Trophoblast cell (in vitro differentiated cells and primary cell): ENCODE measurements at regions not wholly inside any gene's neighbourhood (a gene's known extent, or its start where the extent isn't known, plus 50 kb on each side); places are given as distances from the start of the nearest gene placed in this dataset.

Experiments
- DNase-seq, 2 donors: peaks; one replicate each; pipeline ENCODE4 v3.0.0-alpha.2; 2016
- H2AFZ ChIP-seq: 2 replicates; pipeline ENCODE4 v1.6.1; 2013; ENCODE audit warnings: low read length, moderate library complexity, mild to moderate bottlenecking; ENCODE audit not compliant: insufficient read depth, poor library complexity
- H2AK5ac ChIP-seq: 2 replicates; pipeline ENCODE4 v1.6.1; 2013; ENCODE audit warnings: mild to moderate bottlenecking, low read length
- H2BK120ac ChIP-seq: 2 replicates; pipeline ENCODE4 v1.6.1; 2013; ENCODE audit warnings: low read length, mild to moderate bottlenecking, moderate library complexity; ENCODE audit not compliant: insufficient read depth, poor library complexity
- H2BK12ac ChIP-seq: 2 replicates; pipeline ENCODE4 v1.6.1; 2013; ENCODE audit warnings: mild to moderate bottlenecking, low read length, moderate library complexity
- H2BK5ac ChIP-seq: 2 replicates; pipeline ENCODE4 v1.6.1; 2013; ENCODE audit warnings: low read length, low read depth, moderate library complexity, mild to moderate bottlenecking; ENCODE audit not compliant: poor library complexity
- H3K14ac ChIP-seq: 2 replicates; pipeline ENCODE4 v1.6.1; 2013; ENCODE audit warnings: mild to moderate bottlenecking, low read length
- H3K18ac ChIP-seq: 2 replicates; pipeline ENCODE4 v1.6.1; 2013; ENCODE audit warnings: mild to moderate bottlenecking, low read length
- H3K23ac ChIP-seq: 2 replicates; pipeline ENCODE4 v1.6.1; 2013; ENCODE audit warnings: low read length
- H3K27ac ChIP-seq: 2 replicates; pipeline ENCODE4 v1.5.1; 2013; ENCODE audit warnings: low read depth, mild to moderate bottlenecking, inconsistent platforms, low read length, moderate library complexity
- H3K27me3 ChIP-seq: 2 replicates; pipeline ENCODE4 v1.6.1; 2013; ENCODE audit warnings: inconsistent platforms, mild to moderate bottlenecking, low read length, moderate library complexity; ENCODE audit not compliant: insufficient read depth
- H3K36me3 ChIP-seq, 2 experiments: 1 replicate in 1 of 2; 2 replicates in 1 of 2; pipeline ENCODE4 v1.6.1; 2013; ENCODE audit warnings: low read length in 2 of 2, mild to moderate bottlenecking in 2 of 2, moderate library complexity in 1 of 2; ENCODE audit not compliant: insufficient read depth in 2 of 2, control insufficient read depth in 1 of 2
- H3K4ac ChIP-seq: 2 replicates; pipeline ENCODE4 v1.6.1; 2013; ENCODE audit warnings: low read depth, mild to moderate bottlenecking, low read length, moderate library complexity
- H3K4me1 ChIP-seq, 2 experiments: 1 replicate in 1 of 2; 2 replicates in 1 of 2; pipeline ENCODE4 v1.6.1; 2013; ENCODE audit warnings: low read length in 2 of 2, mild to moderate bottlenecking in 2 of 2, moderate library complexity in 1 of 2; ENCODE audit not compliant: insufficient read depth in 2 of 2, control insufficient read depth in 1 of 2
- H3K4me2 ChIP-seq: 2 replicates; pipeline ENCODE4 v1.6.1; 2013; ENCODE audit warnings: inconsistent platforms, mild to moderate bottlenecking, low read length, moderate library complexity
- H3K4me3 ChIP-seq: 2 replicates; pipeline ENCODE4 v1.5.1; 2013; ENCODE audit warnings: mild to moderate bottlenecking, low read depth, low read length, inconsistent platforms
- H3K79me1 ChIP-seq: one replicate; pipeline ENCODE4 v1.6.1; 2013; ENCODE audit warnings: low read length
- H3K79me2 ChIP-seq: 2 replicates; pipeline ENCODE4 v1.6.1; 2013; ENCODE audit warnings: low read length, mild to moderate bottlenecking; ENCODE audit not compliant: control insufficient read depth, insufficient read depth, poor library complexity
- H3K9ac ChIP-seq: 2 replicates; pipeline ENCODE4 v1.6.1; 2013; ENCODE audit warnings: mild to moderate bottlenecking, low read length
- H3K9me3 ChIP-seq: 2 replicates; pipeline ENCODE4 v1.6.1; 2013; ENCODE audit warnings: low read depth, mild to moderate bottlenecking, control low read depth, inconsistent platforms, low read length; ENCODE audit not compliant: insufficient read depth
- H4K12ac ChIP-seq: 2 replicates; pipeline ENCODE4 v1.6.1; 2013; ENCODE audit warnings: low read depth, mild to moderate bottlenecking, low read length, moderate library complexity
- H4K8ac ChIP-seq: 2 replicates; pipeline ENCODE4 v1.6.1; 2013; ENCODE audit warnings: low read depth, mild to moderate bottlenecking, low read length, moderate library complexity
- H4K91ac ChIP-seq: one replicate; pipeline ENCODE4 v1.6.1; 2013; ENCODE audit warnings: low read depth, mild to moderate bottlenecking, low read length, moderate library complexity
- WGBS: extraction: QIAGEN DNeasy Blood & Tissue Kit; methylation state at CpG from one replicate; pipeline ENCODE4 v1.1.7; 2013; ENCODE audit warnings: missing lambda C conversion rate; ENCODE audit not compliant: insufficient read length, insufficient coverage; ENCODE audit errors: extremely low coverage; 5-methylcytosine and 5-hydroxymethylcytosine counted together

GRCh38 chr7:114856625-114857024, 65.3 kb upstream of the MDFIC start:
- H3K23ac ChIP-seq: no peak overlapping the region
- H2BK120ac ChIP-seq: no peak overlapping the region
- no peak overlapping the region for H3K18ac ChIP-seq
- H3K4ac ChIP-seq: no peak overlapping the region
- no peak overlapping the region for H2BK5ac ChIP-seq
- no peaks in the 10 kb centered on the region for H3K79me2 ChIP-seq
- H3K9ac ChIP-seq: no peak overlapping the region
- H2AK5ac ChIP-seq: no peak overlapping the region
- H3K79me1 ChIP-seq: no peaks in the 10 kb centered on the region
- H3K27me3 ChIP-seq: no peaks in the 10 kb centered on the region
- no peak overlapping the region for H3K14ac ChIP-seq
- no peaks in the 10 kb centered on the region for H3K36me3 ChIP-seq
- H2BK12ac ChIP-seq: no peak overlapping the region
- no peak overlapping the region for H4K8ac ChIP-seq
- H3K4me2 ChIP-seq: no peak overlapping the region
- no peak overlapping the region for H4K12ac ChIP-seq
- H3K4me3 ChIP-seq: no peak overlapping the region
- no peak overlapping the region for H4K91ac ChIP-seq
- no CpG with 5 or more reads among the region's 3 CpGs for WGBS
- H3K4me1 ChIP-seq: no peaks in the 10 kb centered on the region
- no peak overlapping the region for H2AFZ ChIP-seq
- H3K27ac ChIP-seq: no peak overlapping the region
- DNase-seq: peak in 1 of 2 donors; percentile 49
- H3K9me3 ChIP-seq: no peaks in the 10 kb centered on the region

DNA sequence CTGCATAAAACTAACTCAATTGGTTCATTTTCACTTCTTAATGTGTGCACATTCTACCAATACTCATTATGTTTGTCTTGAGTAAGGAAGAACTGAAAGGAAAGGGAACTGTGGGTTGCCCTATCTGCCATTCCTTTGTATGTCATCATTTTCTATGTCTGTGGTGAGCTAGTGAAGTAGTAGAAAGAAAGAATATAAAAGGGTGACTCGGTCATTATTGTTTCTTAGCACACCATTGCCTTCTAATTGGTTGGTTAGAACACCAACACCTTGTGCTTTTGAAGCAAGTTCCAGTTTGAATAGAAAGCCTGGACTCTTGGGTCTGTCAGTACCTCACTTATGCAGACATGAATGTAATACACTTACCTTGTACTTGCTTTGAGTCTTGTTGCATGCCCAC, 64.3 kb upstream of the MDFIC start:
- WGBS: no CpG with 5 or more reads among the region's 1 CpG
- Histone ChIP-seq H3K9ac (no peak overlapping the region), H3K18ac (no peak overlapping the region), H3K4me2 (no peak overlapping the region), H4K12ac (no peak overlapping the region), H4K91ac (no peak overlapping the region), H3K27ac (no peak overlapping the region), H3K4me1 (no peaks in the 10 kb centered on the region), H3K79me1 (no peaks in the 10 kb centered on the region), H3K27me3 (no peaks in the 10 kb centered on the region), H3K36me3 (no peaks in the 10 kb centered on the region), H3K23ac (no peak overlapping the region), H3K14ac (no peak overlapping the region), H3K4ac (no peak overlapping the region), H2BK120ac (no peak overlapping the region), H3K4me3 (no peak overlapping the region), H3K9me3 (no peaks in the 10 kb centered on the region), H2AFZ (no peak overlapping the region), H2BK5ac (no peak overlapping the region), H2AK5ac (no peak overlapping the region), H4K8ac (no peak overlapping the region), H2BK12ac (no peak overlapping the region), H3K79me2 (no peaks in the 10 kb centered on the region)
- no peak for DNase-seq

DNA sequence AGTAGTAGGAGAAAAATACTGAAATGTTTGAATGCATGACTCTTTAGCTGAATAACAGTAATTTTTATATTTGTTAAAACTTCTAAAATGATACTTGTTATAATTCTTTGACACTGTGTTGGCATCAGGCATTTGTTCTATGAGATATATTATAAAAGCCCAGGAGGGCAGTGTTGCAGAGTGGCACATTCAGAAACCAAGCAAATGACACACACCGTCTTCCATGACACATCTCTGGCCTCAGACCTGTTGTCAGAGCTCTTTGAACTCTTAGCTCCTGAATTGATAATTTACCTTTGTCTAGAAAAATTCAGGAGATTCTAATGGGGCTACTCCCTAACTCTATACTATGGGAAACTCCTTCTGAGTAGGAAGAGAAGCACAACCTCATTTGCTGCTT, 62.4 kb upstream of the MDFIC start:
- no peak overlapping the region for H2AFZ ChIP-seq
- H2BK12ac ChIP-seq: no peak overlapping the region
- H4K12ac ChIP-seq: no peak overlapping the region
- H2AK5ac ChIP-seq: no peak overlapping the region
- WGBS: no CpG with 5 or more reads among the region's 1 CpG
- no peak overlapping the region for H4K8ac ChIP-seq
- H2BK5ac ChIP-seq: no peak overlapping the region
- no peak overlapping the region for H3K4ac ChIP-seq
- no peak overlapping the region for H4K91ac ChIP-seq
- no peak overlapping the region for H3K23ac ChIP-seq
- H3K4me1 ChIP-seq: no peaks in the 10 kb centered on the region
- H3K4me2 ChIP-seq: no peak overlapping the region
- H3K18ac ChIP-seq: no peak overlapping the region
- H3K79me2 ChIP-seq: no peaks in the 10 kb centered on the region
- H3K27me3 ChIP-seq: no peaks in the 10 kb centered on the region
- H3K27ac ChIP-seq: no peak overlapping the region
- no peaks in the 10 kb centered on the region for H3K79me1 ChIP-seq
- no peaks in the 10 kb centered on the region for H3K36me3 ChIP-seq
- no peak overlapping the region for H3K4me3 ChIP-seq
- no peak overlapping the region for H3K14ac ChIP-seq
- no peaks in the 10 kb centered on the region for H3K9me3 ChIP-seq
- no peak overlapping the region for H2BK120ac ChIP-seq
- DNase-seq: no peak
- no peak overlapping the region for H3K9ac ChIP-seq

DNA sequence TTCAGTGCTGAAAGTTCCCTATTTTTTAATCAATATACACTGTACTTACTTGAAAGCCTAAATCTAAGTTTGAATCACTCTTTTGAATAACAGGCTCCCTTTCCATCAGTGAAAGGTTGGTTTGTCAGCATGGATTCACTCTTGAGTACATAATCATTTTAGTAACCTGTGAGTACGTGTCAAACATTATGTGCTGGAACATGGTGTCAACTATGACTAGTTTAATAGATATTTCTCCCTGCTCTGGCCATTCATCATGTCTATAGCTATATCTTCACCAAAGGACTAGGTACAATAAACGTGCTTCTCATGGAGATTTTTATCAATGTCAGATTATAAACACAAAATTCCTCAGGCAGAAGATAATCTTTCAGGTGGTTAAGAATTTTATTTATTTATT, 61.7 kb upstream of the MDFIC start:
- H3K27me3 ChIP-seq: no peaks in the 10 kb centered on the region
- H2BK120ac ChIP-seq: no peak overlapping the region
- no peaks in the 10 kb centered on the region for H3K9me3 ChIP-seq
- no peaks in the 10 kb centered on the region for H3K79me1 ChIP-seq
- peak in 1 of 2 donors; percentile 21 for DNase-seq
- no peak overlapping the region for H2BK12ac ChIP-seq
- H3K14ac ChIP-seq: no peak overlapping the region
- no CpG with 5 or more reads among the region's 2 CpGs for WGBS
- H3K4me2 ChIP-seq: no peak overlapping the region
- H2BK5ac ChIP-seq: no peak overlapping the region
- no peak overlapping the region for H3K23ac ChIP-seq
- no peaks in the 10 kb centered on the region for H3K4me1 ChIP-seq
- no peak overlapping the region for H4K8ac ChIP-seq
- no peak overlapping the region for H3K27ac ChIP-seq
- no peak overlapping the region for H3K4me3 ChIP-seq
- H3K9ac ChIP-seq: no peak overlapping the region
- H3K18ac ChIP-seq: no peak overlapping the region
- no peak overlapping the region for H2AK5ac ChIP-seq
- H3K4ac ChIP-seq: no peak overlapping the region
- no peaks in the 10 kb centered on the region for H3K79me2 ChIP-seq
- no peak overlapping the region for H2AFZ ChIP-seq
- no peak overlapping the region for H4K12ac ChIP-seq
- no peak overlapping the region for H4K91ac ChIP-seq
- H3K36me3 ChIP-seq: no peaks in the 10 kb centered on the region
